HCT116 (cell line): ENCODE measurements at regions not wholly inside any gene's neighbourhood (a gene's known extent, or its start where the extent isn't known, plus 50 kb on each side); places are given as distances from the start of the nearest gene placed in this dataset.

Experiments
- ATAC-seq: fragments of 200-7000 bp; cut with Tn5 transposase; 2 replicates; pipeline ENCODE4 v1.9.1; 2020; ENCODE audit warnings: mild to moderate bottlenecking, moderate library complexity
- BruUV-seq: library from RNA; stranded (reverse); fragments of 400-500 nt; replicated peaks from 2 replicates; lab custom pipeline; 2021; lab: Mats Ljungman, UMichigan
- CTCF ChIA-PET: fragments of 300-600 bp; sonication (Branson Sonifier 250); formaldehyde crosslinking; loops from one replicate; lab custom pipeline; 2021; ENCODE audit warnings: antibody characterized with exemption; lab: Charles Lee
- POLR2A ChIA-PET: fragments of 300-600, 350-600 bp; sonication (Branson Sonifier 250); formaldehyde crosslinking; loops from one replicate; lab custom pipeline; 2021; ENCODE audit warnings: antibody characterized with exemption; lab: Charles Lee
- RAD21 ChIA-PET, 2 experiments: fragments of 300-600 bp; sonication (Branson Sonifier 250); formaldehyde crosslinking; loops; one replicate each; lab custom pipeline; 2023; ENCODE audit warnings: low total read pairs in 2 of 2; ENCODE audit not compliant: uncharacterized antibody in 2 of 2, unreplicated experiment in 2 of 2, low non-redundant PET in 1 of 2; lab: Charles Lee
- DNase-seq: peaks from one replicate; pipeline ENCODE4 v3.0.0-alpha.2; 2010; ENCODE audit warnings: low read depth, low spot score
- H2AFZ ChIP-seq: fragments of 200-600 bp; shearing (Covaris generic), sonication (generic); 2 replicates; pipeline ENCODE4 v1.6.1; 2017; ENCODE audit warnings: low read depth, mixed run types, mixed read lengths, antibody characterized with exemption, low read length; ENCODE audit not compliant: poor library complexity, severe bottlenecking
- H3K27ac ChIP-seq: 2 replicates; pipeline ENCODE4 v1.5.1; 2012; ENCODE audit warnings: low read depth, low read length
- H3K27me3 ChIP-seq: fragments of 200-600 bp; sonication (generic); 2 replicates; pipeline ENCODE4 v1.6.1; 2016; ENCODE audit warnings: mixed run types, low read length, mixed read lengths; ENCODE audit not compliant: insufficient read depth
- H3K36me3 ChIP-seq, 2 experiments: fragments of 200-500 bp in 1 of 2; fragments of 200-600 bp in 1 of 2; sonication (Bioruptor generic) in 1 of 2; sonication (generic) in 1 of 2; 2 replicates each; pipeline versions ENCODE4 v1.5.1 to v1.6.1; 2014 to 2016; ENCODE audit warnings: low read length in 2 of 2, inconsistent platforms in 1 of 2, mixed read lengths in 1 of 2, mixed run types in 1 of 2; ENCODE audit not compliant: insufficient read depth in 2 of 2, control insufficient read depth in 1 of 2
- H3K4me1 ChIP-seq, 2 experiments: fragments of 200-600 bp in 1 of 2; sonication (generic) in 1 of 2; 2 replicates each; pipeline versions ENCODE4 v1.5.1 to v1.6.1; 2012 to 2017; ENCODE audit warnings: low read length in 2 of 2, inconsistent platforms in 1 of 2, mild to moderate bottlenecking in 1 of 2, mixed read lengths in 1 of 2, mixed run types in 1 of 2, moderate library complexity in 1 of 2; ENCODE audit not compliant: insufficient read depth in 2 of 2, control insufficient read depth in 1 of 2
- H3K4me2 ChIP-seq: fragments of 200-600 bp; sonication (generic); 2 replicates; pipeline ENCODE4 v1.6.1; 2017; ENCODE audit warnings: mixed run types, low read length, mixed read lengths
- H3K4me3 ChIP-seq, 2 experiments: fragments of 200-600 bp in 1 of 2; sonication (generic) in 1 of 2; replicated peaks in 1 of 2; 2 replicates each; pipeline ENCODE4 v1.5.1; 2011 to 2016; ENCODE audit warnings: low read length in 2 of 2, control low read depth in 1 of 2, low read depth in 1 of 2, mild to moderate bottlenecking in 1 of 2, mixed read lengths in 1 of 2, mixed run types in 1 of 2
- H3K79me2 ChIP-seq: fragments of 200-600 bp; sonication (generic); 2 replicates; pipeline ENCODE4 v1.6.1; 2017; ENCODE audit warnings: mild to moderate bottlenecking, mixed run types, low read length, moderate library complexity, mixed read lengths; ENCODE audit not compliant: insufficient read depth
- H3K9ac ChIP-seq: fragments of 200-600 bp; sonication (generic); 2 replicates; pipeline ENCODE4 v1.6.1; 2016; ENCODE audit warnings: low read length, mixed read lengths
- H3K9me2 ChIP-seq: fragments of 200-600 bp; sonication (generic), shearing (Covaris generic); 2 replicates; pipeline ENCODE4 v1.6.1; 2017; ENCODE audit warnings: mixed run types, mild to moderate bottlenecking, moderate library complexity; ENCODE audit not compliant: insufficient read depth
- H3K9me3 ChIP-seq, 2 experiments: fragments of 200-500 bp in 1 of 2; fragments of 200-600 bp in 1 of 2; sonication (Bioruptor generic) in 1 of 2; sonication (generic) in 1 of 2; 2 replicates each; pipeline ENCODE4 v1.6.1; 2014 to 2017; ENCODE audit warnings: low read length in 2 of 2, mixed read lengths in 2 of 2, inconsistent platforms in 1 of 2, low read depth in 1 of 2, mild to moderate bottlenecking in 1 of 2, mixed run types in 1 of 2, moderate library complexity in 1 of 2; ENCODE audit not compliant: control insufficient read depth in 1 of 2, insufficient read depth in 1 of 2
- H4K20me1 ChIP-seq: fragments of 200-600 bp; sonication (generic), shearing (Covaris generic); 2 replicates; pipeline ENCODE4 v1.6.1; 2017; ENCODE audit warnings: mixed run types, mild to moderate bottlenecking, moderate library complexity; ENCODE audit not compliant: insufficient read depth
- EGR1 ChIP-seq: IDR thresholded peaks from 2 replicates; pipeline ENCODE4 v1.6.1; 2012; ENCODE audit warnings: low read depth
- EZH2 ChIP-seq: fragments of 200-600 bp; sonication (generic); IDR thresholded peaks from 2 replicates; pipeline ENCODE4 v1.6.1; 2017; ENCODE audit warnings: antibody characterized with exemption, mixed run types
- POLR2A ChIP-seq: IDR thresholded peaks from 2 replicates; pipeline ENCODE4 v1.7.0; 2011; ENCODE audit warnings: borderline replicate concordance; ENCODE audit not compliant: insufficient read depth, insufficient read length; ENCODE audit errors: extremely low read depth
- RAD21 ChIP-seq: IDR thresholded peaks from 2 replicates; pipeline ENCODE4 v1.6.1; 2012; ENCODE audit warnings: low read depth, mild to moderate bottlenecking
- intact Hi-C: fragments of 100-400 bp; cut with micrococcal nuclease; formaldehyde crosslinking; loops from 2 replicates; pipeline ENCODE4 v1.10.0; 2022
- TF ChIP-seq, protein P1 (sequence below), 3 experiments: fragments of 200-600 bp in 1 of 3; sonication (generic) in 1 of 3; IDR thresholded peaks in 2 of 3; conservative IDR thresholded peaks in 1 of 3; 2 replicates each; pipeline ENCODE4 v1.5.1; 2012 to 2017; ENCODE audit warnings: low read depth in 2 of 3, low read length in 2 of 3, antibody characterized with exemption in 1 of 3, borderline replicate concordance in 1 of 3, control low read depth in 1 of 3, mild to moderate bottlenecking in 1 of 3, mixed read lengths in 1 of 3, mixed run types in 1 of 3, moderate library complexity in 1 of 3; ENCODE audit not compliant: insufficient read depth in 1 of 3
- TF ChIP-seq, protein P2 (sequence below): IDR thresholded peaks from 2 replicates; pipeline ENCODE4 v1.6.1; 2011; ENCODE audit warnings: mild to moderate bottlenecking, low read length, moderate library complexity; ENCODE audit not compliant: insufficient replicate concordance; ENCODE audit errors: extremely low read depth
- TF ChIP-seq, protein P3 (sequence below): IDR thresholded peaks from 2 replicates; pipeline ENCODE4 v1.6.1; 2012

DNA sequence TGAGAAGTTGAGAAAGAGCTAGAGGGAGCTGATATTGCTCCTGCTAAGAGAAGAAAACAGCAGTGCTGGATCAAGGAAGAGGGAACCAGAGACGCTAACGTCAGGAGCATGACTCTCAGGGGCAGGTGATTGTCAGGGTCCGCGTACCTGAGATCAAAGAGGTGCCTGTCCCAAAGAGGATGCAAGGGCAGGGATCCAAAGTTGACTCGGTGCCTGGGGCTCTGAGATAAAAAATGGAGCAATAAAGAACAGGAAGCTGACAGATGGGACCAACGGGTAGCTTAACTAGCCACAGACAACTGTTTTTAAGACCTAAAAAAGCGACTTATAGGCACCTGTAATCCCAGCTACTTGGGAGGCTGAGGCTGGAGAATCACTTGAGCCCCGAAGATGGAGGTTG lies 517.8 kb downstream of the IRX1 start:
- RAD21 ChIA-PET, result no interaction called here
- POLR2A ChIA-PET, result no interaction called here
- Histone ChIP-seq H3K4me3 (no peak overlapping the region), H3K27me3 (no peaks in the 10 kb centered on the region), H3K27ac (no peak overlapping the region), H3K4me2 (no peak overlapping the region), H3K79me2 (no peaks in the 10 kb centered on the region), H3K9me3 (peaks cover 16 to 37% of the 10 kb centered on the region in 2 experiments; a peak in 2 of 4 replicates), H3K36me3 (no peaks in the 10 kb centered on the region), H3K9ac (no peak overlapping the region), H4K20me1 (no peaks in the 10 kb centered on the region), H3K9me2 (no peaks in the 10 kb centered on the region), H2AFZ (no peak overlapping the region), H3K4me1 (no peaks in the 10 kb centered on the region)
- intact Hi-C loops, result no loop called here
- DNase-seq (no peak), ATAC-seq (no peak)
- BruUV-seq, result no TSS peak
- TF ChIP-seq EZH2 (no peak), EGR1 (no peak), POLR2A (no peak), RAD21 (no peak)
- TF ChIP-seq, protein P1, sequence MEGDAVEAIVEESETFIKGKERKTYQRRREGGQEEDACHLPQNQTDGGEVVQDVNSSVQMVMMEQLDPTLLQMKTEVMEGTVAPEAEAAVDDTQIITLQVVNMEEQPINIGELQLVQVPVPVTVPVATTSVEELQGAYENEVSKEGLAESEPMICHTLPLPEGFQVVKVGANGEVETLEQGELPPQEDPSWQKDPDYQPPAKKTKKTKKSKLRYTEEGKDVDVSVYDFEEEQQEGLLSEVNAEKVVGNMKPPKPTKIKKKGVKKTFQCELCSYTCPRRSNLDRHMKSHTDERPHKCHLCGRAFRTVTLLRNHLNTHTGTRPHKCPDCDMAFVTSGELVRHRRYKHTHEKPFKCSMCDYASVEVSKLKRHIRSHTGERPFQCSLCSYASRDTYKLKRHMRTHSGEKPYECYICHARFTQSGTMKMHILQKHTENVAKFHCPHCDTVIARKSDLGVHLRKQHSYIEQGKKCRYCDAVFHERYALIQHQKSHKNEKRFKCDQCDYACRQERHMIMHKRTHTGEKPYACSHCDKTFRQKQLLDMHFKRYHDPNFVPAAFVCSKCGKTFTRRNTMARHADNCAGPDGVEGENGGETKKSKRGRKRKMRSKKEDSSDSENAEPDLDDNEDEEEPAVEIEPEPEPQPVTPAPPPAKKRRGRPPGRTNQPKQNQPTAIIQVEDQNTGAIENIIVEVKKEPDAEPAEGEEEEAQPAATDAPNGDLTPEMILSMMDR (IDR thresholded peaks at IDR 0.05 in 2 of 3, conservative IDR thresholded peaks at IDR 0.05 in 1 of 3; ENCODE audit: borderline replicate concordance in 1 of 3, insufficient read depth in 1 of 3, low read depth in 2 of 3, low read length in 2 of 3), result no peak
- TF ChIP-seq, protein P2, sequence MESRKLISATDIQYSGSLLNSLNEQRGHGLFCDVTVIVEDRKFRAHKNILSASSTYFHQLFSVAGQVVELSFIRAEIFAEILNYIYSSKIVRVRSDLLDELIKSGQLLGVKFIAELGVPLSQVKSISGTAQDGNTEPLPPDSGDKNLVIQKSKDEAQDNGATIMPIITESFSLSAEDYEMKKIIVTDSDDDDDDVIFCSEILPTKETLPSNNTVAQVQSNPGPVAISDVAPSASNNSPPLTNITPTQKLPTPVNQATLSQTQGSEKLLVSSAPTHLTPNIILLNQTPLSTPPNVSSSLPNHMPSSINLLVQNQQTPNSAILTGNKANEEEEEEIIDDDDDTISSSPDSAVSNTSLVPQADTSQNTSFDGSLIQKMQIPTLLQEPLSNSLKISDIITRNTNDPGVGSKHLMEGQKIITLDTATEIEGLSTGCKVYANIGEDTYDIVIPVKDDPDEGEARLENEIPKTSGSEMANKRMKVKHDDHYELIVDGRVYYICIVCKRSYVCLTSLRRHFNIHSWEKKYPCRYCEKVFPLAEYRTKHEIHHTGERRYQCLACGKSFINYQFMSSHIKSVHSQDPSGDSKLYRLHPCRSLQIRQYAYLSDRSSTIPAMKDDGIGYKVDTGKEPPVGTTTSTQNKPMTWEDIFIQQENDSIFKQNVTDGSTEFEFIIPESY, result no peak
- TF ChIP-seq, protein P3, sequence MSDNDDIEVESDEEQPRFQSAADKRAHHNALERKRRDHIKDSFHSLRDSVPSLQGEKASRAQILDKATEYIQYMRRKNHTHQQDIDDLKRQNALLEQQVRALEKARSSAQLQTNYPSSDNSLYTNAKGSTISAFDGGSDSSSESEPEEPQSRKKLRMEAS, result no peak
- CTCF ChIA-PET, result no interaction called here
